Mesendoderm (in vitro differentiated cells): ENCODE measurements at regions not wholly inside any gene's neighbourhood (a gene's known extent, or its start where the extent isn't known, plus 50 kb on each side); places are given as distances from the start of the nearest gene placed in this dataset.

Experiments
- DNase-seq: peaks from one replicate; pipeline ENCODE4 v3.0.0; 2013
- H2AK5ac ChIP-seq: 2 replicates; pipeline ENCODE4 v1.6.1; 2013; ENCODE audit warnings: low read length, inconsistent platforms
- H2BK120ac ChIP-seq: 2 replicates; pipeline ENCODE4 v1.6.1; 2013; ENCODE audit warnings: low read depth, mild to moderate bottlenecking, low read length, moderate library complexity, mixed read lengths
- H2BK15ac ChIP-seq: replicated peaks from 2 replicates; pipeline ENCODE4 v1.6.1; 2013; ENCODE audit warnings: low read depth, mild to moderate bottlenecking, moderate library complexity
- H2BK5ac ChIP-seq: 2 replicates; pipeline ENCODE4 v1.6.1; 2013; ENCODE audit warnings: low read length, inconsistent platforms
- H3K18ac ChIP-seq: 2 replicates; pipeline ENCODE4 v1.6.1; 2013; ENCODE audit warnings: mild to moderate bottlenecking, low read length, mixed read lengths
- H3K23ac ChIP-seq: one replicate; pipeline ENCODE4 v1.6.1; 2013; ENCODE audit warnings: low read length
- H3K27ac ChIP-seq: 2 replicates; pipeline ENCODE4 v1.5.1; 2013; ENCODE audit warnings: low read depth, mild to moderate bottlenecking, inconsistent platforms, low read length, moderate library complexity
- H3K27me3 ChIP-seq: 2 replicates; pipeline ENCODE4 v1.6.1; 2013; ENCODE audit warnings: low read length, control low read depth, mild to moderate bottlenecking, inconsistent platforms; ENCODE audit not compliant: insufficient read depth, poor library complexity
- H3K36me3 ChIP-seq: 2 replicates; pipeline ENCODE4 v1.6.1; 2013; ENCODE audit warnings: low read length, inconsistent platforms; ENCODE audit not compliant: control insufficient read depth, insufficient read depth
- H3K4ac ChIP-seq: one replicate; pipeline ENCODE4 v1.6.1; 2013; ENCODE audit warnings: low read depth, mild to moderate bottlenecking, low read length, moderate library complexity
- H3K4me1 ChIP-seq: 2 replicates; pipeline ENCODE4 v1.6.1; 2013; ENCODE audit warnings: low read depth, low read length, inconsistent platforms; ENCODE audit not compliant: control insufficient read depth
- H3K4me2 ChIP-seq: 2 replicates; pipeline ENCODE4 v1.6.1; 2013; ENCODE audit warnings: low read length
- H3K4me3 ChIP-seq: 2 replicates; pipeline ENCODE4 v1.5.1; 2013; ENCODE audit warnings: mild to moderate bottlenecking, low read length
- H3K56ac ChIP-seq: one replicate; pipeline ENCODE4 v1.6.1; 2013; ENCODE audit warnings: low read length
- H3K79me1 ChIP-seq: 2 replicates; pipeline ENCODE4 v1.6.1; 2013; ENCODE audit warnings: low read length, inconsistent platforms
- H3K79me2 ChIP-seq: 2 replicates; pipeline ENCODE4 v1.6.1; 2013; ENCODE audit warnings: mild to moderate bottlenecking, low read length; ENCODE audit not compliant: control insufficient read depth, insufficient read depth
- H3K9ac ChIP-seq: 2 replicates; pipeline ENCODE4 v1.6.1; 2013; ENCODE audit warnings: low read length, inconsistent platforms
- H4K5ac ChIP-seq: one replicate; pipeline ENCODE4 v1.6.1; 2013; ENCODE audit warnings: low read length
- H4K8ac ChIP-seq: one replicate; pipeline ENCODE4 v1.6.1; 2013; ENCODE audit warnings: low read depth, mild to moderate bottlenecking, control low read depth, low read length, moderate library complexity
- WGBS: extraction: QIAGEN DNeasy Blood & Tissue Kit; methylation state at CpG from one replicate; pipeline ENCODE4 v1.1.7; 2013; ENCODE audit warnings: low lambda C conversion rate, missing lambda C conversion rate; ENCODE audit not compliant: insufficient coverage; ENCODE audit errors: extremely low coverage; 5-methylcytosine and 5-hydroxymethylcytosine counted together

DNA sequence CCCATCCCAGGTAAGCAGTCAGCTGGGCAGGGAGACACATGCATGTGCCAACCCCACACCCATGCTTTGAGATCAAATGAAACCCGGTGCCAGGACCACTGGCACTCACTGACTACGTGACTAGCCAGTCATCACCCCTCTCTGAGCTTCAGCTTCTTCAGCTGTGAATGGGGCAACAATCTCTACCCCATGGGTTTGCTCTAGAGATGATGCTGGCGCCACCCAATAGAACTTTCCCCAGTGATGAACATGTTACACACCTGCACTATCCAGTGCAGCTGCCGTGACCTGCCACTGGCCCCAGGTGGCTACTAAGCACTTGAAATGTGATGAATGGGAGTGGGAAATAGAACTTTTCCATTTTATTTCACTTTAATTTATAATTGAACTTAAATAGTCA, 70.3 kb downstream of the PITPNM2 start:
- Histone ChIP-seq H3K4me1 (peaks cover 2% of the 10 kb centered on the region), H3K27ac (no peak overlapping the region), H2AK5ac (no peak overlapping the region), H2BK5ac (no peak overlapping the region), H2BK120ac (no peak overlapping the region), H3K23ac (no peak overlapping the region), H3K79me2 (no peaks in the 10 kb centered on the region), H3K36me3 (no peaks in the 10 kb centered on the region), H4K5ac (no peak overlapping the region), H4K8ac (no peak overlapping the region), H3K4me2 (no peak overlapping the region), H3K56ac (no peak overlapping the region), H3K9ac (no peak overlapping the region), H3K27me3 (no peaks in the 10 kb centered on the region), H3K18ac (no peak overlapping the region), H2BK15ac (no peak overlapping the region), H3K4me3 (no peak overlapping the region), H3K4ac (no peak overlapping the region), H3K79me1 (no peaks in the 10 kb centered on the region)
- no CpG with 5 or more reads among the region's 4 CpGs for WGBS
- DNase-seq = no peak

DNA sequence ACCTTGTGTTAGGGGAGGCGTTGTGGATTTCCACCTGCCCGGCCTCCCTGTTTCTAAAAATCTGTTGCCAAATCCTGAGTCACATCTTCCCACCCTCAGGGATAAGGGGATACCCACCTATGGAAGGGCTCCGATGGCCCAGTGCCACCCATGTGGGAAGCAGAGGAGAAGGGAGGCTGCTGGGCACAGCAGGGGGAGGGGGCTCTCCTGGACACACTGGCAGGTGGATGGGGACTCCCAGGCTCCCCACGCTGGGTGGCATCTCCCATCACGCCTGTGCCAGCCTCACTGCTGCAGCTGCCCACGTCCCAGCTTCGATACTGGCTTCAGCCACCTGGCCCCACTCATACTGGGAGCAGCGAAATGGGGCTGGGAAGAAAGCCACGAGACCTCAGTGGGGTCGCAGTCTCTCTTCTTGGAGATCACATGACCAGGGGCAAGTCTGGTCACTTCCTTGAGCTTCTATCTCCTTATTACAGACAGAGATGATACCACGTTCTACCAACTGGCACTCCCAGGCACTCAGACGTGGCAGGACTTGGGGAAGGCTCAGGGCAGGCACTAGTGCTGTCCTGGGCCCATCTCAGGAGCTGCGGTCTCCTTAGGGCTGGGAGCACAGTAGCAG, 72.2 kb downstream of the PITPNM2 start:
- Histone ChIP-seq H3K79me1 (no peaks in the 10 kb centered on the region), H2AK5ac (no peak overlapping the region), H3K23ac (no peak overlapping the region), H3K79me2 (no peaks in the 10 kb centered on the region), H2BK15ac (no peak overlapping the region), H3K4me3 (no peak overlapping the region), H3K36me3 (no peaks in the 10 kb centered on the region), H3K4me2 (no peak overlapping the region), H3K56ac (no peak overlapping the region), H3K4me1 (no peaks in the 10 kb centered on the region), H4K8ac (no peak overlapping the region), H2BK120ac (no peak overlapping the region), H3K4ac (no peak overlapping the region), H3K27ac (no peak overlapping the region), H4K5ac (no peak overlapping the region), H3K18ac (no peak overlapping the region), H3K9ac (no peak overlapping the region), H3K27me3 (no peaks in the 10 kb centered on the region), H2BK5ac (no peak overlapping the region)
- WGBS = no CpG with 5 or more reads among the region's 13 CpGs
- DNase-seq = no peak

DNA sequence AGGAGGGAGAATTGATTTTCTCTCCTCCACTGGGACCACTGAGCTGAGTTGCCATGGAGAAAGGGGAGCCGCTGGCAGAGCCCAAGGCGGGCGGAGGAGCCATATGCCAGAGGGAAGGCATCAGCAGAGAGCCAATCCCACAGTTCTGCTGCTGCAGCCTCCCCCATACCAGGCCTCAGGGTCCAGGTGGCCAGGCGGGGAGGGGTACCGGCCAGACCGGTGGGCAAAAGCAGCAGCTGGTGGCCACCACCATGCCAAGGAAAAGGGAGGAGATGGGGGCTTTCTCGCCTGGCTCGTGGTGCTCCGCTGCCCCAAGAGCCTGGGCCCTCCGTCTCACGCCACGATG, 72.8 kb downstream of the PITPNM2 start:
- Histone ChIP-seq H3K18ac (no peak overlapping the region), H3K36me3 (no peaks in the 10 kb centered on the region)

DNA sequence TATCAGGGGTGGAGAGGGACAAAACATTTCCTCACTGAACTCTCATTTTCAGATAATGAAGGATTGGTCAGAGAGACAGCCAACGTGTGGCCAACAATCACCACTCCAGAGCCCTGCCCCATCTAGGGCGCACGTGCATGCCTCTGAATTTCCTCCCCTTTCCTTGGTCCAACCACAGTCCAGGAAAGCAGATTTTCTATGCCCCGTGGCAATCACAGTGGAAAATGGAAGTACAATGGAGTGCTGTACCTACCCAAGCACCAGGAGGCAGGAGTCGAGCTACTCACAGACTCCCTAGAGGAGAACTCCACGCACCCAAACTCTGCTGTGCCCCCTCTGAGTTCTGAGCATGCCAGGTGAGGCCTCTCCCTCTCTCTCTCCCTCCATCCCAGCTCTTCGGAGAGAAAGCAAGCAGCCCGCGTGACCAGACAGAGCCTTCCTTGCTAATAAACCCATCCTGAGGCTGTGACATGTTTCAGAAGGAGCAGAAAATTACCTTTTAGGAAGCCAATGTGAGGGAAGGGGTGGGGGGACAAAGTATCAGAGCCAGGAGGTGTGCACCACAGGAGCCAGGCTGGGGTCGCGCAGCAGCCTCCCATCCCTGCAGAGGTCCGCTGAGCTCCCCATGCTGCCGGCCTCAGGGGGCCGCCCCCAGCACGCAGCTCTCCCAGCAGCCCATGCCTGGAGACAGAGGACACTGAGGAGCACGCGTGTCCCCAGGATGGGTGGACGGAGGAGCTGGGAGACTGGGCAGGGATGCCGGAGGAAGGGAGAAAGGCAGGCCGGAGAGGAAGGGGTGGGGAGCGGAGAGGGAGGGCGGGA, 73.4 kb downstream of the PITPNM2 start:
- Histone ChIP-seq H2BK15ac (no peak overlapping the region), H2AK5ac (no peak overlapping the region), H3K79me1 (no peaks in the 10 kb centered on the region), H3K79me2 (no peaks in the 10 kb centered on the region), H3K4ac (no peak overlapping the region), H3K36me3 (no peaks in the 10 kb centered on the region), H3K27me3 (no peaks in the 10 kb centered on the region), H2BK5ac (no peak overlapping the region), H3K56ac (no peak overlapping the region), H3K4me3 (no peak overlapping the region), H4K8ac (no peak overlapping the region), H3K9ac (no peak overlapping the region), H3K27ac (no peak overlapping the region), H3K23ac (no peak overlapping the region), H3K4me2 (no peak overlapping the region), H4K5ac (no peak overlapping the region), H3K18ac (no peak overlapping the region), H3K4me1 (no peaks in the 10 kb centered on the region), H2BK120ac (no peak overlapping the region)
- no CpG with 5 or more reads among the region's 22 CpGs for WGBS
- DNase-seq = no peak

More for the DNA sequence above, 72.8 kb downstream of the PITPNM2 start:
- Histone ChIP-seq H4K5ac (no peak overlapping the region), H3K4me2 (no peak overlapping the region), H3K79me1 (no peaks in the 10 kb centered on the region), H3K4me3 (no peak overlapping the region), H3K4me1 (no peaks in the 10 kb centered on the region), H2BK5ac (no peak overlapping the region), H3K27ac (no peak overlapping the region), H3K56ac (no peak overlapping the region), H4K8ac (no peak overlapping the region), H2AK5ac (no peak overlapping the region), H3K9ac (no peak overlapping the region), H3K4ac (no peak overlapping the region), H3K79me2 (no peaks in the 10 kb centered on the region), H3K23ac (no peak overlapping the region), H2BK120ac (no peak overlapping the region), H2BK15ac (no peak overlapping the region), H3K27me3 (no peaks in the 10 kb centered on the region)
- WGBS = no CpG with 5 or more reads among the region's 12 CpGs
- no peak for DNase-seq

DNA sequence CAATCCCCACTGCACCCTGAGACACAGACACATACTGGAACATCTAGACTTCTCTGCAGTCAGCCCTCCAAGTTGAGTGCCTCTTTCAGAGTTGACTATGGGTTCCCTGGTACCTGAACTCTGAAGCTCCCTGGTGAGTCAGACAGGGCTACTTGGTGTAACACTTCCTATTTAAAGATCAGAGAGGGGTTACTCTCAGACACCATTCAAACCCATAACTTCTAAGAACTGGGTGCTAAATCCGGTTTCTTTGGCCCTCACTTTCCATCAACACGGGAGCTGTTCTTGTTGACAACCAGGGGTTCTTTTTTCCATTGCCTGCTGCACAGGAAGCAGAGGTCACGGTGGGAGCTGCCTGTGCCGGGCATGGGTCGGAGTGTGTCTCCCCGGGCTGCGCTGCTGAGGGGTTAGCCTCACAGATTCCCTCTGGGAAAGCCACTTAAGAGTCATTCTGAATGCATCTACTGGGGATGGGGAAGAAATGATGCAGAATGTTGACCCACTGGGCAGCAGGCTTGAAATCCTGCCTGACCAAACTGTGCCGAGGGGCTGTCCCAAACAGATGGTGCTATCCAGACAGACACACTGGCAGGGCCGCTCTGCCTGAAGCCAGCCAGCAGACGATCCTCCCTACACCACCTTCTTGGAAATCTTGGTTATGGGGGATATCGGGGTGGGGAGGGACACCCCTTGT, 74.1 kb downstream of the PITPNM2 start:
- no peak overlapping the region for H3K23ac ChIP-seq
- no peaks in the 10 kb centered on the region for H3K4me1 ChIP-seq
- H3K79me1 ChIP-seq = no peaks in the 10 kb centered on the region
- no peak overlapping the region for H3K9ac ChIP-seq
- no peaks in the 10 kb centered on the region for H3K36me3 ChIP-seq
- no CpG with 5 or more reads among the region's 11 CpGs for WGBS
- no peak overlapping the region for H4K5ac ChIP-seq
- H3K18ac ChIP-seq = no peak overlapping the region
- no peak overlapping the region for H3K4me3 ChIP-seq
- no peak overlapping the region for H2BK5ac ChIP-seq
- no peak overlapping the region for H2BK120ac ChIP-seq
- no peak overlapping the region for H2AK5ac ChIP-seq
- H2BK15ac ChIP-seq = no peak overlapping the region
- no peaks in the 10 kb centered on the region for H3K27me3 ChIP-seq
- H3K27ac ChIP-seq = no peak overlapping the region
- no peaks in the 10 kb centered on the region for H3K79me2 ChIP-seq
- no peak overlapping the region for H3K4me2 ChIP-seq
- no peak overlapping the region for H3K4ac ChIP-seq
- DNase-seq = no peak
- H4K8ac ChIP-seq = no peak overlapping the region
- no peak overlapping the region for H3K56ac ChIP-seq
